Right atrium auricular region (tissue), 2 donors: ENCODE measurements at regions not wholly inside any gene's neighbourhood (a gene's known extent, or its start where the extent isn't known, plus 50 kb on each side); places are given as distances from the start of the nearest gene placed in this dataset.

Source experiments
- DNase-seq: peaks from one replicate; pipeline ENCODE4 v3.0.0-alpha.2; 2019; ENCODE audit warnings: low spot score
- H3K27ac ChIP-seq, 2 donors: fragments of 200-600 bp; sonication (generic); 1 replicate in 1 of 2; 2 replicates in 1 of 2; pipeline ENCODE4 v1.5.1; 2016 to 2019
- H3K27me3 ChIP-seq, 2 donors: fragments of 200-600 bp; sonication (generic); one replicate each; pipeline versions ENCODE4 v1.5.1 to v1.6.0; 2017 to 2019
- H3K36me3 ChIP-seq: fragments of 200-600 bp; sonication (generic); one replicate; pipeline ENCODE4 v1.5.1; 2016
- H3K4me1 ChIP-seq, 2 donors: fragments of 200-600 bp; sonication (generic); one replicate each; pipeline versions ENCODE4 v1.5.1 to v1.6.0; 2017 to 2019
- H3K4me3 ChIP-seq, 2 donors: fragments of 200-600 bp; sonication (generic); 1 replicate in 1 of 2; 2 replicates in 1 of 2; pipeline ENCODE4 v1.5.1; 2017 to 2019; ENCODE audit warnings: mild to moderate bottlenecking in 1 of 2, moderate library complexity in 1 of 2
- H3K9me3 ChIP-seq, 2 donors: fragments of 200-600 bp; sonication (generic); one replicate each; pipeline ENCODE4 v1.5.1; 2019
- CTCF ChIP-seq, 2 donors: fragments of 200-600 bp; sonication (generic); IDR thresholded peaks; one replicate each; pipeline ENCODE4 v1.5.1; 2019; ENCODE audit warnings: antibody characterized with exemption in 2 of 2

- Histone ChIP-seq H3K9me3 (no peaks in the 10 kb centered on the region), H3K4me3 (no peak overlapping the region), H3K36me3 (no peaks in the 10 kb centered on the region), H3K27me3 (no peaks in the 10 kb centered on the region), H3K27ac (peak overlapping the region in 1 of 2 donors; percentile 3), H3K4me1 (peaks cover 0 to 7% of the 10 kb centered on the region in 2 donors)
- no peak for TF ChIP-seq CTCF (IDR thresholded peaks at IDR 0.05)
- no peak for DNase-seq
Measured at GRCh38 chr7:47690902-47691558, 109.1 kb upstream of the TNS3 start.

DNA sequence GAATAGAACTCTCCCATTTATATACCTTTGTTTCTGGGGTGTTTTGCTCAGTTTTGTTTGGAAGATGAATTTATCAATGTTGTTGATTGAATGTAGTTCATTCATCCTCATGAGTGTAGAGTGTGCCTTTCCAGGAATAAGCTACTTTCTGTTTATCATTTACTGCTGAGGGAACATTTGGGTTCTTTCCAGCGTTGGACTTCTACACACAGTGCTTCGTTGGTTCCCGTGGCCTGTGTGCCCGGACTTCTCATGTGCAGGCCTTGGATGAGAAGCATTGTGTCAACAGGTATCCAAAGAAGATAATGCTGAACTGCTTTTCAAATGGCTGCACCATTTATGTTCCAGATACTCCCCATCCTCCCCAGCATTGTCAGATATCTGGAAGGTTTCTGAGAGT is 107.6 kb upstream of the TNS3 start:
- H3K4me1 ChIP-seq, result peaks cover 0 to 7% of the 10 kb centered on the region in 2 donors
- DNase-seq, result no peak
- no peak overlapping the region for H3K4me3 ChIP-seq
- no peak for TF ChIP-seq CTCF (IDR thresholded peaks at IDR 0.05)
- no peaks in the 10 kb centered on the region for H3K27me3 ChIP-seq
- no peaks in the 10 kb centered on the region for H3K36me3 ChIP-seq
- no peak overlapping the region for H3K27ac ChIP-seq
- H3K9me3 ChIP-seq, result no peaks in the 10 kb centered on the region

GRCh38 chr7:47688311-47689100 is 106.6 kb upstream of the TNS3 start:
- Histone ChIP-seq H3K36me3 (no peaks in the 10 kb centered on the region), H3K27ac (no peak overlapping the region), H3K4me3 (no peak overlapping the region), H3K27me3 (no peaks in the 10 kb centered on the region), H3K4me1 (peaks cover 0 to 7% of the 10 kb centered on the region in 2 donors), H3K9me3 (no peaks in the 10 kb centered on the region)
- DNase-seq, result no peak
- no peak for TF ChIP-seq CTCF (IDR thresholded peaks at IDR 0.05)

GRCh38 chr7:47685712-47686376 is 103.9 kb upstream of the TNS3 start:
- no peaks in the 10 kb centered on the region for H3K36me3 ChIP-seq
- H3K9me3 ChIP-seq, result no peaks in the 10 kb centered on the region
- no peak for TF ChIP-seq CTCF (IDR thresholded peaks at IDR 0.05)
- DNase-seq, result no peak
- H3K4me1 ChIP-seq, result no peaks in the 10 kb centered on the region
- no peak overlapping the region for H3K27ac ChIP-seq
- H3K27me3 ChIP-seq, result no peaks in the 10 kb centered on the region
- H3K4me3 ChIP-seq, result no peak overlapping the region

DNA sequence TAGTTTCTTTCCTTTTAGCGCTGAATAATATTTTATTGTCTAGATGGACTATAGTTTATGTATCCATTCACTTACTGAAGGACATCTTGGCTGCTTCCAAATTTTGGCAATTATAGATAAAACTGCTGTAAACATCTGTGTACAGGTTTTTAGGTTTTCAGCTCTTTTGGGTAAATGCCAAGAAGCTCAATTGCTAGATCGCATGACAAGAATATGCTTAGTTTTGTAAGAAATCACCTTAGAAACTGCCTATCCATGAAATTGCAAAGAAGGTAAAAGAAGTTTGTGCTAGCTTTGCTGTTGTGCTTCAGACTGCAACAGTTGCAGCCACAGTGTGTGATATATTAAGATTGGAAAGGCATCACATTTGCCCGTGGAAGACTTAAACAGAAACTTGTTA is 103.2 kb upstream of the TNS3 start:
- Histone ChIP-seq H3K27me3 (no peaks in the 10 kb centered on the region), H3K4me1 (no peaks in the 10 kb centered on the region), H3K9me3 (no peaks in the 10 kb centered on the region), H3K4me3 (no peak overlapping the region), H3K36me3 (no peaks in the 10 kb centered on the region), H3K27ac (no peak overlapping the region)
- no peak for TF ChIP-seq CTCF (IDR thresholded peaks at IDR 0.05)
- DNase-seq, result no peak
